Activated naive CD4-positive, alpha-beta T cell treated with anti-CD3 and anti-CD28 coated beads for 36 hours (primary cell): ENCODE measurements at regions not wholly inside any gene's neighbourhood (a gene's known extent, or its start where the extent isn't known, plus 50 kb on each side); places are given as distances from the start of the nearest gene placed in this dataset.
A peak's percentile ranks its signal among the peaks of the same experiment; 100 is the strongest.

Experiments used
- CTCF ChIA-PET: fragments of 350-600 bp; sonication (Branson Sonifier 250); formaldehyde crosslinking; loops from one replicate; lab custom pipeline; 2021; ENCODE audit warnings: antibody characterized with exemption; lab: Charles Lee
- DNase-seq: peaks from one replicate; pipeline ENCODE4 v3.0.0-alpha.2; 2020
- H3K27ac Mint-ChIP-seq: one replicate; pipeline ENCODE4 v1.8.0; 2021; ENCODE audit warnings: mild to moderate bottlenecking, mixed read lengths
- H3K27me3 Mint-ChIP-seq: one replicate; pipeline ENCODE4 v1.8.0; 2021; ENCODE audit warnings: low read depth, mixed read lengths
- H3K36me3 Mint-ChIP-seq: one replicate; pipeline ENCODE4 v1.8.0; 2021; ENCODE audit warnings: low read depth, mixed read lengths
- H3K4me1 Mint-ChIP-seq: one replicate; pipeline ENCODE4 v1.8.0; 2021; ENCODE audit warnings: low read depth, mixed read lengths
- H3K4me3 Mint-ChIP-seq: one replicate; pipeline ENCODE4 v1.8.0; 2021; ENCODE audit warnings: mild to moderate bottlenecking, moderate library complexity, mixed read lengths
- H3K9me3 Mint-ChIP-seq: one replicate; pipeline ENCODE4 v1.8.0; 2021; ENCODE audit warnings: mixed read lengths
- intact Hi-C: fragments of 100-400 bp; cut with micrococcal nuclease; formaldehyde crosslinking; loops from one replicate; pipeline ENCODE4 v1.15.1; 2023

DNA sequence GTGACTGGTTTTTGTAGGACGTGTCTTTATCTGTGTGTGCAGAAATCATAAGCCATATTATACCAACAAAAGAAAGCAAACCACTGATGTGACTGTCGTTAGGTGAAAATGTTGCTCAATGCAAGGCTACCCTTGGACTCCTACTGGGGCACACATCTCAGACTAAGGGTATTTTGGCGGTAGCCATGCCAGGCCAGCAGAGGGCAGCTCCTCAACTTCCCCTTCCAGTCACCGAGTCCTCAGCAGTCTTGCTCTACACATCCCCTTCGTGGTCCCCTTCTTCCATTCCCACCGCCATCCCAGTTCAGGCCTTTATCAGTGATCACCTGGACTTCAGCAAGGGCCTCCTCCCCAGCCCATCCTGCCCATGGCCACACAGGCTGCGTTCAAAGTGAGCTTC lies 113.7 kb upstream of the GGTLC1 start:
- DNase-seq, result peak; percentile 48
- Mint-ChIP-seq H3K27ac (no peak overlapping the region), H3K9me3 (no peaks in the 10 kb centered on the region), H3K27me3 (peaks cover 5% of the 10 kb centered on the region), H3K4me3 (no peak overlapping the region), H3K36me3 (no peaks in the 10 kb centered on the region), H3K4me1 (peaks cover 33% of the 10 kb centered on the region)
- intact Hi-C loops, result loop anchor here (2.0 to 10.0 kb wide), 5 partner anchors 190 to 843 kb away; partner anchors contain the start of gene CST7
- CTCF ChIA-PET, result interaction anchor here (0.7 to 2.0 kb wide), 11 partner anchors 15 to 208 kb away, joined by 3 to 7 read pairs (median 4); no protein-coding TSS in a partner anchor

DNA sequence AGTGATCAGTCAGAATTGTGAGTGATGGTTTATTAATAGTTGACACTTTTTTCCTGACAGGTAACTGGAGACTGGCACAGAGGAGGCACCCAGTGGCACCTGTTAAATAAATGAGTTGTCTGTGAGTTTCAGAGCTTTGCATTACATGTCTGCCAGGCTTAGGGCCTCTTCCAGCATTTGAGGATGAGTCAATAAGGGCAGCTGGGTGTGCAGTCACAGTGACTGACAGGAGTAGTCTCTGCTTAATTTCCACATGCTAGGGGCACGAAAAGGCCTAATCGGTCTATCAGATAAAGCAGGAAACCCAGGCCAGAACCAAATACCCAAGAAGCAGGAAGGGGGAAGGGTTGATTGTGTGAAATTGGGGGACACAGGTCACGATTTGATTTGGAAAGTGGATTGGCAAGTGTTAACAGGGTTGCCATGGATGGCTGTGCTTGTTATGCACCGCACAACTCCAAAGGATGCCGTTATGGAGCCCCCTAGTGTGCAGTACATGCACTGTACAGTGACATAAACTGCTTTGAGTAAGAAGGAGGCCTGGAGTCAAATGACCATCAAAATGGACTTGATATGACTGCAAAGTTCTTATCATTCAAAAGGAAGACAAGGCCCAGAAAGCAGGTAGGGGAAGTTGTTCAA lies 111.9 kb upstream of the GGTLC1 start:
- Mint-ChIP-seq H3K27ac (peak overlapping the region; percentile 77), H3K36me3 (no peaks in the 10 kb centered on the region), H3K27me3 (peaks cover 5% of the 10 kb centered on the region), H3K4me3 (no peak overlapping the region), H3K9me3 (no peaks in the 10 kb centered on the region), H3K4me1 (peaks cover 33% of the 10 kb centered on the region)
- peak; percentile 76 for DNase-seq
- CTCF ChIA-PET, result interaction anchor here (0.7 to 2.9 kb wide), 11 partner anchors 11 to 819 kb away, joined by 3 to 7 read pairs (median 3); no protein-coding TSS in a partner anchor
- intact Hi-C loops, result loop anchor here (1.0 to 10.0 kb wide), 11 partner anchors 34 to 844 kb away; partner anchors contain the start of gene CST7

DNA sequence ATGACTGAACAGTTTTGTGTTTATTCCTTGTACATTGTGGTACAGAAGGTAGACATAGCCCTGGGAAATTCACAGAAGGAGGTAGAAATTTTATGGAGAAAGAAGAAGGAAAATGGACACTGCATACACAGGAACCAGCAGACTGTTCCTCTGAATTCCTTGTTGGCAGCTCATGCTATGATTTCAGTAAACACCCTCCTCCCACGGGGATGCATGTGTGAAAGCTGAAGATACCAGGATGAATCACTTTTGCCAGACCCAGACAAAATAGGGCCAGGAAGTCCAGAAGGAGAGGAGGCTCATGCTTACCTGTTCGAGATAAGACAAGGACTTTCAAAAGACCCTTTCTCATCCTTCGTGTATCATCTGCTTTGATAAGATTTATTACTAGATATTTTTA lies 110.3 kb upstream of the GGTLC1 start:
- Mint-ChIP-seq H3K4me3 (no peak overlapping the region), H3K4me1 (peaks cover 33% of the 10 kb centered on the region), H3K36me3 (no peaks in the 10 kb centered on the region), H3K27me3 (no peaks in the 10 kb centered on the region), H3K9me3 (no peaks in the 10 kb centered on the region), H3K27ac (no peak overlapping the region)
- no peak for DNase-seq
- intact Hi-C loops, result no loop called here
- CTCF ChIA-PET, result interaction anchor here (0.6 to 2.9 kb wide), 5 partner anchors 13 to 758 kb away, joined by 3 to 7 read pairs (median 4); no protein-coding TSS in a partner anchor

DNA sequence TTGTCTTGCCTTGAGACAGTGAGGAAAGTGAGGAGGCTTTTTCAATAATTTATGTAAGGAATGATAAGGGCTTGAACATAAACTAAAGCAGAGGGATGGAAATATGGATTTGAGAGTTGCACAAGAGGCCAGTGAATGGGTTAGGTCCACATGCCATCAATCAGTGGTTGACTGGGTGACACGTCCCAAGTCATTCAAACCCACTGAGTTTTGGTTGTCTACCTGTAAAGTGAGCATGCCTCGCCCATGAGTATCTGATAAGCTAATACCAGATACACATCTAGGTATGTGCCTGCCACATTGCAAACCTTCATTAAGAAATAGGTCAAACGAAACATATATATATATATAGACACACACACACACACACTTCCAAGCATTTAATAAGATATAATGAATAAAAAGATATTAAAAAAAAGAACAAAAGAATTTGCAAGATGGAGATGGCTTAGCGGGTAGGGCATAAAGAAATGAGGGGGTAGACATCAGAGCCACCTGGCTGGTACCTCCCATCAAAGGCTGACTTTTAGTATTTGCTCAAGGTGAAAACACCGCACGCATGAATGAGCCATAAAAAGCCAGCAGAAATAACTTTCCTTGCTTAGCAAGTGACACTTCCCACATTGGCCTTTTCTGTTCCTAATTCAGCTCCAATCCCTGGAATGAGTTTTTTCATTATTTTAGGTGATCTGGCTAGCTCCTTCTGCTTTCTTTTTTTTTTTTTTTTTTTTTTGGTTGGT lies 109.1 kb upstream of the GGTLC1 start:
- no peaks in the 10 kb centered on the region for H3K27me3 Mint-ChIP-seq
- H3K27ac Mint-ChIP-seq, result no peak overlapping the region
- CTCF ChIA-PET, result no interaction called here
- peaks cover 26% of the 10 kb centered on the region for H3K4me1 Mint-ChIP-seq
- H3K9me3 Mint-ChIP-seq, result no peaks in the 10 kb centered on the region
- DNase-seq, result no peak
- H3K4me3 Mint-ChIP-seq, result no peak overlapping the region
- no peaks in the 10 kb centered on the region for H3K36me3 Mint-ChIP-seq
- intact Hi-C loops, result no loop called here

DNA sequence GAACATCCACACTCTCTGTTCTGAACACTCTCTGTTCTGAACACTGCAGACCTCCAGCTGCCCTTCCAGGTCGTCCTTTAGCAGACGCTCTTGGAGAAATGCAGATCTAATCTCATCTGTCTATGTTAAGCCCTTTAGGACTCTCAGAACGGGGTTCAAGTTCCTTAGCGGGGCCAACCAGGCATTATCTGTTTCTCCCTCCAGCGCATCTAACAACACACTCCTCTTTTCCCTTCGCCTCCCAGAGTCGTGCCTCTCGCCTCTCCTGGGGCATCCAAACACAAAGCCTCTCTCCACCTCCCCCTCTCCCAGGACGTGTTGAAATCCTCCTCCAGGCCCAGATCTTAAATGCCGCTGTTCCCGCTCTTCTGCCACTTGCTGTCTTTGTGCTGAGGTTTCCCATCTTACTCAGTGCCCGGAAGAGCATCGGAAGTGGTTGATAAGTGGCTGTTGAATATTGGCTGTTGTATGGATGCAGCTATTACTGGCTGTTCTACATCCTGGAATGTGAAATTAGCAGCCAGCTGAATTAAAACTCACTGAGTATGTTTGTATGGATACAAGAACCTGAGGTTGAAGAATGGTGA lies 108.4 kb upstream of the GGTLC1 start:
- no peak for DNase-seq
- Mint-ChIP-seq H3K4me3 (no peak overlapping the region), H3K27me3 (no peaks in the 10 kb centered on the region), H3K9me3 (no peaks in the 10 kb centered on the region), H3K27ac (no peak overlapping the region), H3K36me3 (no peaks in the 10 kb centered on the region), H3K4me1 (peaks cover 19% of the 10 kb centered on the region)
- intact Hi-C loops, result no loop called here
- CTCF ChIA-PET, result no interaction called here

DNA sequence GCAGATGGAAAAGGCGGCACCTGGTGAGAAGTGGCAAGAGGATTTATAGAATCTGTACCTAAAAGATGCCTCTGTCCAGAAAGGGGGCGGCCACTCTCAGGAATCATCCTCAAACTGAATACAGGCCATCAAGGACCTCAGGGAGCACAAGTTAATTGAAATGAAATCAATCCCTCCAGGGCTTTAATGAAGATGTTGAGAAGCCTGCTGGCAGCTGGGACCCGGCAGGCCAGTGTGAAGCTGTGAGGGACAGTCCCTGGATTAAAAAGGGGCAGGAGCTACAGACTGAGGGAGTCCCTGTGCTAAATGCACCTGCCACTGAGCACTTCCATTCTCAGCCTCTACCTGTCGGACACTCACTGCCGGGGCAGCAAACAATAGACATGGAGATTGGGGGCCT lies 107.7 kb upstream of the GGTLC1 start:
- intact Hi-C loops, result no loop called here
- CTCF ChIA-PET, result no interaction called here
- no peaks in the 10 kb centered on the region for H3K9me3 Mint-ChIP-seq
- H3K4me3 Mint-ChIP-seq, result no peak overlapping the region
- no peaks in the 10 kb centered on the region for H3K36me3 Mint-ChIP-seq
- H3K27me3 Mint-ChIP-seq, result no peaks in the 10 kb centered on the region
- DNase-seq, result no peak
- no peak overlapping the region for H3K27ac Mint-ChIP-seq
- peaks cover 16% of the 10 kb centered on the region for H3K4me1 Mint-ChIP-seq

DNA sequence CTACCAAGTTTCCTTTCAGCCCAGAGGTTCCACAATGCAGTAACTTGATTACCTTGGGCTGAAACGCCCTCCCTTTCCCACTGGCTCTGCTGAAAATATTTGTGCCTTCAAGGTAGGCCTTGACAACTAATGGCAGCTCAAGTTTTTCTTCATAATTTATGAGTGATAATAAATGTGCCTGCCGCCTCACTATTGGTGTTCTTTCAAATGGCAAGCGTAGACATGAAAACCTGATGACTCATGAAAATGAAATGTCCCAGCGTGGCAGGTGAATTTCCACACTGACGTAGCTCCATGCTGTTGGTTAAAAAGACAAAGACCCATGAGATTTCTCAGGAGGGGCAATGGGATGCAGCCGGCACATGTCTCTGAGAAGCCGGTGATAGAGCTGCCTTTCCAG lies 107.2 kb upstream of the GGTLC1 start:
- no peaks in the 10 kb centered on the region for H3K27me3 Mint-ChIP-seq
- peaks cover 15% of the 10 kb centered on the region for H3K4me1 Mint-ChIP-seq
- H3K9me3 Mint-ChIP-seq, result no peaks in the 10 kb centered on the region
- H3K4me3 Mint-ChIP-seq, result no peak overlapping the region
- intact Hi-C loops, result no loop called here
- H3K27ac Mint-ChIP-seq, result no peak overlapping the region
- CTCF ChIA-PET, result no interaction called here
- DNase-seq, result no peak
- no peaks in the 10 kb centered on the region for H3K36me3 Mint-ChIP-seq

DNA sequence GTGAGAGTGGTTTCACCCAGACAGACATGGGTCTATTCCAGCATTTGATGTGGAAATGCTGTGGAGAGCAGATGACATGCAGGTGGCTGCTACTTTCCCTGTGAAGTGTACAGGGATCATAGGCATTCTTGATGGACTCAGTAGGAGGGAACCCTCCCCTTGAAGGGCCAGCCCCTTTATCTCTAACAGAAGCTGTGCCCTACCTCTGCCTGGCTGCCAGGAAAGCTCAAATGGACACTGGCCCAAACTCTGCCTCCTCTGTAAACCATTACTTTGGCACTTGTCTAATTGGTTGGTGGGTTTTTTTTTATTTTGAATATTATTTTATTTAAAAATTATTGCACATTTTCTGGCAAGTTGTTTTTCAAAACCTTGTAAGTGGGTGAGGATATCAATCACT lies 106.7 kb upstream of the GGTLC1 start:
- intact Hi-C loops, result no loop called here
- H3K36me3 Mint-ChIP-seq, result no peaks in the 10 kb centered on the region
- H3K4me1 Mint-ChIP-seq, result peaks cover 11% of the 10 kb centered on the region
- DNase-seq, result no peak
- H3K9me3 Mint-ChIP-seq, result no peaks in the 10 kb centered on the region
- H3K4me3 Mint-ChIP-seq, result no peak overlapping the region
- CTCF ChIA-PET, result no interaction called here
- H3K27me3 Mint-ChIP-seq, result no peaks in the 10 kb centered on the region
- no peak overlapping the region for H3K27ac Mint-ChIP-seq

DNA sequence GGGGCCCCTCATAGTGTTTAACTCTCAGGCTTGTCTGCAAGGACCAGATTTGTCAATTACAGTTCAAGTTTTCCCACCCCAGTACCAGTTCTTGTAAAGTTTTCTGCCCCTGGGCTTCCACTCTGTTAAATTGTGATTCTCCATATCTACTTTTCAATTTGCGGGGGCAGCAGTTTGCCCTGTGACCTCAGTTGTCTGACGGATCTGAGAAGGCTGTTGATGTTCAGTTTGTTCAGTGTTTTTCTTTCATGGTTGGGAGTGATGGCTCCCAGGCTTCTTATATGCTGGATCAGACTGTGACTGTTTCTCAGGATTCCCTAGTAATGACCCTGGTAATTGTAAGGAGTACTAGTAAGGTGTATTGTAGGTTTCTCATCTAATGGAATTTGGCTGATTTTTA lies 101.0 kb upstream of the GGTLC1 start:
- CTCF ChIA-PET, result interaction anchor here (0.9 kb wide), 1 partner anchor 11 kb away, joined by 3 read pairs; no protein-coding TSS in a partner anchor
- H3K27ac Mint-ChIP-seq, result no peak overlapping the region
- H3K9me3 Mint-ChIP-seq, result no peaks in the 10 kb centered on the region
- no peak overlapping the region for H3K4me3 Mint-ChIP-seq
- intact Hi-C loops, result no loop called here
- H3K27me3 Mint-ChIP-seq, result no peaks in the 10 kb centered on the region
- no peak for DNase-seq
- no peaks in the 10 kb centered on the region for H3K36me3 Mint-ChIP-seq
- no peaks in the 10 kb centered on the region for H3K4me1 Mint-ChIP-seq

DNA sequence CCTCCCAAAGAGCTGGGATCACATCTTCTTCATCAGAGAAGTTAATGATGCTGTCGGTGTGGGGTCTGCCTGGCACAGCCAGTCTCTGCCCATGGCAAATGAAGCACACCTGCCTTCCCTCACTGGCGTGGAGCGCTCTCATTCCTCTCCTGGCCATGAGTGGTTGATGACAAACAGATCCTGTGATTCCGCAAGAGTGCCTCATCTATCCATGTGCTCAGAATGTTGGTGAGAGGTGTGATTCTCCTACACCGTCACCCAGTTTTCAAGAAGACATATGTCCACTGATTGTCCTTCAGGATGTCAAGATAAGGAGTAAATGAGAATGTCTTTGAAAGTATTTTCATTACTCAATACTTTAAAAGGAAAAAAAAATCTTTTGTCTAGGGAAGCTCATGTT lies 97.5 kb upstream of the GGTLC1 start:
- Mint-ChIP-seq H3K36me3 (no peaks in the 10 kb centered on the region), H3K9me3 (no peaks in the 10 kb centered on the region), H3K27me3 (no peaks in the 10 kb centered on the region), H3K4me3 (no peak overlapping the region), H3K4me1 (no peaks in the 10 kb centered on the region), H3K27ac (no peak overlapping the region)
- intact Hi-C loops, result no loop called here
- no peak for DNase-seq
- CTCF ChIA-PET, result interaction anchor here (0.7 kb wide), 1 partner anchor 13 kb away, joined by 3 read pairs; no protein-coding TSS in a partner anchor

DNA sequence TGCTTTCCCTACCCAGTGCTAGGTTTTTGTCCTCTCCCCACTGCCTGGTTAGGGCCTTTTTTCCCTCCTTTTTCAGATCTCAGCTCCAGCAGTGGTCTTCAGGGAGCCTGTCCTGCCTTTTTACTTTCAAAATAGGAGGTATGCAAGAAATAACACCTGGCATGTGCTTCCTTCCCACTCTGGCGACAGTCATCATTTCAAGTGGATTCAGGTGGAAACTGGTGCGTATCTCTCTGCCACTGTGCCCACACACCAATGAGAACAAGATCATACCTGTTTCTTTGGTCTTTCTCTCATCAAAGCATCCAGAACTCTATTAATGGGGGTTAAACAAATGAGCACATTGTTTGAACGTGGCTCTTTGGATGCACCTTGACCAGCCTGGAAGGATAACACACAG lies 95.7 kb upstream of the GGTLC1 start:
- Mint-ChIP-seq H3K4me3 (no peak overlapping the region), H3K4me1 (no peaks in the 10 kb centered on the region), H3K36me3 (no peaks in the 10 kb centered on the region), H3K27me3 (no peaks in the 10 kb centered on the region), H3K27ac (no peak overlapping the region), H3K9me3 (no peaks in the 10 kb centered on the region)
- DNase-seq, result no peak
- intact Hi-C loops, result no loop called here
- CTCF ChIA-PET, result no interaction called here

DNA sequence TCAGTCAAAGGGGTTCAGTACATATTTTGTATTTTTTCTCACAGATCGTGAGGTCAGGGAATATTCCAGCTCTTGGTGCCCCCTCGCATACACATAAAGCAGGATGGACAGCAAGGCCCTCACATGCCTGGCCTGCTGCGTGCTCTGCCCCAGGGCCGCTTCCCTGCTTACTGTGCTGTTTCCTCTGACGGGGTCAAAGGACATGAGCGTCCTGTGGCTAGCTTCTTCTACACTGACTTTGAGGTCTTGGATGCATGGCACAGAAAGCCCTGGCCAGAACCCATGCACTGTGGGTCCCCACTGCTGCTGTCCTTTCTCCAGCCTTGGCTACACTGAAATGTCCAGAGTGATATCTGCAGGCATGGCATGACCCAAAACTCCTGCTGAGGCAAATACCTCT lies 92.5 kb upstream of the GGTLC1 start:
- Mint-ChIP-seq H3K36me3 (no peaks in the 10 kb centered on the region), H3K27me3 (no peaks in the 10 kb centered on the region)

More for the DNA sequence above, 92.5 kb upstream of the GGTLC1 start:
- CTCF ChIA-PET, result no interaction called here
- DNase-seq, result no peak
- H3K9me3 Mint-ChIP-seq, result no peaks in the 10 kb centered on the region
- H3K4me1 Mint-ChIP-seq, result no peaks in the 10 kb centered on the region
- intact Hi-C loops, result no loop called here
- no peak overlapping the region for H3K27ac Mint-ChIP-seq
- H3K4me3 Mint-ChIP-seq, result no peak overlapping the region
